Activated naive CD4-positive, alpha-beta T cell treated with anti-CD3 and anti-CD28 coated beads, Interleukin-2, amount 50 U/mL, for 24 hours (primary cell): ENCODE measurements at regions not wholly inside any gene's neighbourhood (a gene's known extent, or its start where the extent isn't known, plus 50 kb on each side); places are given as distances from the start of the nearest gene placed in this dataset.
"Not testable (repeated sequence)": the region's sequence is repeated elsewhere in the genome, so short reads cannot be mapped to it uniquely, and the experiment has no call there.

Experiments
- H3K27ac Mint-ChIP-seq: one replicate; pipeline ENCODE4 v1.8.0; 2021; ENCODE audit warnings: mild to moderate bottlenecking, mixed read lengths
- H3K27me3 Mint-ChIP-seq: one replicate; pipeline ENCODE4 v1.8.0; 2021; ENCODE audit warnings: mixed read lengths
- H3K36me3 Mint-ChIP-seq: one replicate; pipeline ENCODE4 v1.8.0; 2021; ENCODE audit warnings: mixed read lengths
- H3K4me1 Mint-ChIP-seq: one replicate; pipeline ENCODE4 v1.8.0; 2021; ENCODE audit warnings: mixed read lengths
- H3K4me3 Mint-ChIP-seq: one replicate; pipeline ENCODE4 v1.8.0; 2021; ENCODE audit warnings: mild to moderate bottlenecking, mixed read lengths
- H3K9me3 Mint-ChIP-seq: one replicate; pipeline ENCODE4 v1.8.0; 2021; ENCODE audit warnings: mixed read lengths

- Mint-ChIP-seq H3K4me1 (no peaks in the 10 kb centered on the region), H3K36me3 (no peaks in the 10 kb centered on the region), H3K9me3 (no peaks in the 10 kb centered on the region), H3K27me3 (peaks cover 7% of the 10 kb centered on the region), H3K4me3 (no peak overlapping the region), H3K27ac (no peak overlapping the region)
These were observed 121.4 kb upstream of the CDH5 start for GRCh38 chr16:66245072-66245471.

- Mint-ChIP-seq H3K4me3 (no peak overlapping the region), H3K27me3 (peaks cover 10% of the 10 kb centered on the region), H3K4me1 (no peaks in the 10 kb centered on the region)
These were observed 123.8 kb upstream of the CDH5 start for GRCh38 chr16:66242672-66243071.

GRCh38 chr16:66242206-66242605, 124.3 kb upstream of the CDH5 start:
- not testable (repeated sequence) for H3K9me3 Mint-ChIP-seq, H3K4me3 Mint-ChIP-seq, H3K36me3 Mint-ChIP-seq, H3K27ac Mint-ChIP-seq, H3K27me3 Mint-ChIP-seq, H3K4me1 Mint-ChIP-seq

More at GRCh38 chr16:66242672-66243071, 123.8 kb upstream of the CDH5 start:
- peaks cover 2% of the 10 kb centered on the region for H3K36me3 Mint-ChIP-seq
- H3K27ac Mint-ChIP-seq: no peak overlapping the region
- H3K9me3 Mint-ChIP-seq: peaks cover 6% of the 10 kb centered on the region

GRCh38 chr16:66240631-66241395, 125.7 kb upstream of the CDH5 start:
- Mint-ChIP-seq H3K9me3 (peaks cover 6% of the 10 kb centered on the region), H3K27me3 (peaks cover 9% of the 10 kb centered on the region), H3K36me3 (peaks cover 2% of the 10 kb centered on the region), H3K4me3 (no peak overlapping the region), H3K4me1 (no peaks in the 10 kb centered on the region), H3K27ac (no peak overlapping the region)

- Mint-ChIP-seq H3K4me3 (no peak overlapping the region), H3K4me1 (no peaks in the 10 kb centered on the region), H3K27ac (no peak overlapping the region), H3K36me3 (peaks cover 2% of the 10 kb centered on the region), H3K27me3 (peaks cover 11% of the 10 kb centered on the region), H3K9me3 (peaks cover 6% of the 10 kb centered on the region)
These were observed 126.4 kb upstream of the CDH5 start for GRCh38 chr16:66240088-66240487.

- Mint-ChIP-seq H3K27me3 (peaks cover 13% of the 10 kb centered on the region), H3K9me3 (peaks cover 6% of the 10 kb centered on the region), H3K36me3 (peaks cover 3% of the 10 kb centered on the region), H3K4me1 (no peaks in the 10 kb centered on the region), H3K27ac (no peak overlapping the region), H3K4me3 (no peak overlapping the region)
These were observed 127.8 kb upstream of the CDH5 start for GRCh38 chr16:66238696-66239095.

- no peak overlapping the region for H3K27ac Mint-ChIP-seq
- H3K36me3 Mint-ChIP-seq: peaks cover 3% of the 10 kb centered on the region
- H3K4me3 Mint-ChIP-seq: no peak overlapping the region
- peaks cover 6% of the 10 kb centered on the region for H3K9me3 Mint-ChIP-seq
- no peaks in the 10 kb centered on the region for H3K4me1 Mint-ChIP-seq
- H3K27me3 Mint-ChIP-seq: peaks cover 15% of the 10 kb centered on the region
These were observed 130.2 kb upstream of the CDH5 start for GRCh38 chr16:66236301-66236700.

GRCh38 chr16:66231452-66232160, 134.9 kb upstream of the CDH5 start:
- Mint-ChIP-seq H3K36me3 (peaks cover 1% of the 10 kb centered on the region), H3K27me3 (peaks cover 15% of the 10 kb centered on the region), H3K4me3 (no peak overlapping the region), H3K9me3 (no peaks in the 10 kb centered on the region), H3K27ac (no peak overlapping the region), H3K4me1 (no peaks in the 10 kb centered on the region)

- Mint-ChIP-seq H3K27me3 (peaks cover 15% of the 10 kb centered on the region), H3K36me3 (peaks cover 1% of the 10 kb centered on the region), H3K4me3 (no peak overlapping the region), H3K4me1 (no peaks in the 10 kb centered on the region), H3K9me3 (no peaks in the 10 kb centered on the region), H3K27ac (no peak overlapping the region)
These were observed 136.8 kb upstream of the CDH5 start for GRCh38 chr16:66229651-66230050.

GRCh38 chr16:66228792-66229191, 137.7 kb upstream of the CDH5 start:
- Mint-ChIP-seq H3K9me3 (no peaks in the 10 kb centered on the region), H3K27me3 (peaks cover 14% of the 10 kb centered on the region), H3K36me3 (peaks cover 1% of the 10 kb centered on the region), H3K27ac (no peak overlapping the region), H3K4me3 (no peak overlapping the region), H3K4me1 (no peaks in the 10 kb centered on the region)

GRCh38 chr16:66227766-66228530, 138.5 kb upstream of the CDH5 start:
- no peaks in the 10 kb centered on the region for H3K36me3 Mint-ChIP-seq
- peaks cover 14% of the 10 kb centered on the region for H3K27me3 Mint-ChIP-seq
- H3K27ac Mint-ChIP-seq: no peak overlapping the region
- no peaks in the 10 kb centered on the region for H3K4me1 Mint-ChIP-seq
- no peak overlapping the region for H3K4me3 Mint-ChIP-seq
- H3K9me3 Mint-ChIP-seq: no peaks in the 10 kb centered on the region

GRCh38 chr16:66226762-66227161, 139.7 kb upstream of the CDH5 start:
- Mint-ChIP-seq H3K4me3 (no peak overlapping the region), H3K27me3 (peaks cover 11% of the 10 kb centered on the region), H3K36me3 (no peaks in the 10 kb centered on the region), H3K27ac (no peak overlapping the region), H3K4me1 (no peaks in the 10 kb centered on the region), H3K9me3 (no peaks in the 10 kb centered on the region)

- Mint-ChIP-seq H3K9me3 (no peaks in the 10 kb centered on the region), H3K4me3 (no peak overlapping the region), H3K36me3 (no peaks in the 10 kb centered on the region), H3K27ac (no peak overlapping the region), H3K4me1 (no peaks in the 10 kb centered on the region), H3K27me3 (peaks cover 13% of the 10 kb centered on the region)
These were observed 140.8 kb upstream of the CDH5 start for GRCh38 chr16:66225696-66226095.

GRCh38 chr16:66224626-66225025, 141.9 kb upstream of the CDH5 start:
- Mint-ChIP-seq H3K4me3 (no peak overlapping the region), H3K27me3 (peaks cover 12% of the 10 kb centered on the region), H3K4me1 (no peaks in the 10 kb centered on the region), H3K27ac (no peak overlapping the region), H3K9me3 (no peaks in the 10 kb centered on the region), H3K36me3 (no peaks in the 10 kb centered on the region)

- Mint-ChIP-seq H3K27me3 (peaks cover 14% of the 10 kb centered on the region), H3K9me3 (no peaks in the 10 kb centered on the region), H3K36me3 (no peaks in the 10 kb centered on the region), H3K4me1 (no peaks in the 10 kb centered on the region), H3K27ac (no peak overlapping the region), H3K4me3 (no peak overlapping the region)
These were observed 142.3 kb upstream of the CDH5 start for GRCh38 chr16:66224186-66224585.
